Psoas muscle (tissue), 7 donors: ENCODE measurements at regions not wholly inside any gene's neighbourhood (a gene's known extent, or its start where the extent isn't known, plus 50 kb on each side); places are given as distances from the start of the nearest gene placed in this dataset.

Experiments used
- ATAC-seq, 4 donors: fragments of 200-7000 bp; cut with Tn5 transposase; one replicate each; pipeline ENCODE4 v1.9.1; 2020; ENCODE audit warnings: moderate library complexity in 3 of 4, mild to moderate bottlenecking in 2 of 4
- DNase-seq, 2 donors: peaks; one replicate each; pipeline ENCODE4 v3.0.0-alpha.2; 2020
- H3K27ac ChIP-seq: fragments of 200-600 bp; one replicate; pipeline ENCODE4 v1.8.0; 2022
- H3K27me3 ChIP-seq, 3 donors: fragments of 200-600 bp in 1 of 3; one replicate each; pipeline versions ENCODE4 v1.6.1 to v1.8.0; 2013 to 2022; ENCODE audit warnings: low read length in 2 of 3, mild to moderate bottlenecking in 2 of 3, moderate library complexity in 1 of 3; ENCODE audit not compliant: insufficient read depth in 3 of 3
- H3K36me3 ChIP-seq, 2 donors: fragments of 200-600 bp in 1 of 2; one replicate each; pipeline versions ENCODE4 v1.6.1 to v1.8.0; 2013 to 2022; ENCODE audit warnings: low read depth in 1 of 2, mild to moderate bottlenecking in 1 of 2, moderate library complexity in 1 of 2; ENCODE audit not compliant: insufficient read depth in 1 of 2
- H3K4me1 ChIP-seq: fragments of 200-600 bp; one replicate; pipeline ENCODE4 v1.8.0; 2022
- H3K4me3 ChIP-seq: fragments of 200-600 bp; one replicate; pipeline ENCODE4 v1.8.0; 2022; ENCODE audit warnings: mild to moderate bottlenecking
- H3K9me3 ChIP-seq: fragments of 200-600 bp; one replicate; pipeline ENCODE4 v1.8.0; 2022
- WGBS, 3 donors: extraction: QIAGEN DNeasy Blood & Tissue Kit; methylation state at CpG; one replicate each; pipeline versions ENCODE4 v1.1.6 to v1.1.7; 2013; 5-methylcytosine and 5-hydroxymethylcytosine counted together
- intact Hi-C, 2 donors: fragments of 100-400 bp; cut with DNase I; formaldehyde crosslinking; loops; one replicate each; pipeline versions ENCODE4 v1.11.0 to v1.14.2; 2022
- TF ChIP-seq, protein P1 (sequence below): fragments of 200-600 bp; IDR thresholded peaks from one replicate; pipeline ENCODE4 v1.8.0; 2022; ENCODE audit warnings: antibody characterized with exemption
- donor health status: healthy with polysubstance abuse.
- donor health status: DM: no; HTN: no; CAD: no; lungs with moderate emphysema.
- donor health status: Bipolar disorder and iron deficiency.
- donor health status: healthy.
- donor health status: DM: yes; HTN: yes; CAD: no.
- donor health status: DM: no; HTN: no; CAD: no.
- donor health status: DM: yes; HTN: yes; CAD: no.

- 87 to 92% (median 90%) methylated on average over 7 of the region's 7 CpGs for WGBS, 3 donors
- intact Hi-C loops: no loop called here
- Histone ChIP-seq H3K36me3 (no peaks in the 10 kb centered on the region), H3K27ac (no peak overlapping the region), H3K9me3 (no peaks in the 10 kb centered on the region), H3K4me1 (peaks cover 4% of the 10 kb centered on the region), H3K4me3 (no peak overlapping the region), H3K27me3 (no peaks in the 10 kb centered on the region)
- TF ChIP-seq, protein P1, sequence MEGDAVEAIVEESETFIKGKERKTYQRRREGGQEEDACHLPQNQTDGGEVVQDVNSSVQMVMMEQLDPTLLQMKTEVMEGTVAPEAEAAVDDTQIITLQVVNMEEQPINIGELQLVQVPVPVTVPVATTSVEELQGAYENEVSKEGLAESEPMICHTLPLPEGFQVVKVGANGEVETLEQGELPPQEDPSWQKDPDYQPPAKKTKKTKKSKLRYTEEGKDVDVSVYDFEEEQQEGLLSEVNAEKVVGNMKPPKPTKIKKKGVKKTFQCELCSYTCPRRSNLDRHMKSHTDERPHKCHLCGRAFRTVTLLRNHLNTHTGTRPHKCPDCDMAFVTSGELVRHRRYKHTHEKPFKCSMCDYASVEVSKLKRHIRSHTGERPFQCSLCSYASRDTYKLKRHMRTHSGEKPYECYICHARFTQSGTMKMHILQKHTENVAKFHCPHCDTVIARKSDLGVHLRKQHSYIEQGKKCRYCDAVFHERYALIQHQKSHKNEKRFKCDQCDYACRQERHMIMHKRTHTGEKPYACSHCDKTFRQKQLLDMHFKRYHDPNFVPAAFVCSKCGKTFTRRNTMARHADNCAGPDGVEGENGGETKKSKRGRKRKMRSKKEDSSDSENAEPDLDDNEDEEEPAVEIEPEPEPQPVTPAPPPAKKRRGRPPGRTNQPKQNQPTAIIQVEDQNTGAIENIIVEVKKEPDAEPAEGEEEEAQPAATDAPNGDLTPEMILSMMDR: no peak
- DNase-seq (no peak), ATAC-seq (no peak)
Observed at GRCh38 chr12:93166541-93167307, 211.0 kb upstream of the NUDT4 start.

GRCh38 chr12:93167331-93167730, 210.4 kb upstream of the NUDT4 start:
- H3K4me3 ChIP-seq: peak overlapping the region; percentile 70
- H3K36me3 ChIP-seq: no peaks in the 10 kb centered on the region
- 40 to 78% (median 50%) methylated on average over 2 of the region's 2 CpGs for WGBS, 3 donors
- no peak for DNase-seq
- H3K27me3 ChIP-seq: no peaks in the 10 kb centered on the region
- no peak for ATAC-seq
- H3K27ac ChIP-seq: no peak overlapping the region
- no peaks in the 10 kb centered on the region for H3K9me3 ChIP-seq
- TF ChIP-seq, protein P1: no peak
- no peaks in the 10 kb centered on the region for H3K4me1 ChIP-seq
- intact Hi-C loops: no loop called here

- TF ChIP-seq, protein P1: no peak
- 6 to 14% (median 7%) methylated on average over 16 of the region's 16 CpGs for WGBS, 3 donors
- Histone ChIP-seq H3K4me3 (peak overlapping the region; percentile 70), H3K36me3 (no peaks in the 10 kb centered on the region), H3K9me3 (no peaks in the 10 kb centered on the region), H3K27ac (peak overlapping the region; percentile 40), H3K27me3 (no peaks in the 10 kb centered on the region), H3K4me1 (peaks cover 4% of the 10 kb centered on the region)
- no peak for DNase-seq
- peak in 2 of 4 donors; percentile 53 to 67 for ATAC-seq
- intact Hi-C loops: no loop called here
Observed at GRCh38 chr12:93167841-93168492, 209.8 kb upstream of the NUDT4 start.

DNA sequence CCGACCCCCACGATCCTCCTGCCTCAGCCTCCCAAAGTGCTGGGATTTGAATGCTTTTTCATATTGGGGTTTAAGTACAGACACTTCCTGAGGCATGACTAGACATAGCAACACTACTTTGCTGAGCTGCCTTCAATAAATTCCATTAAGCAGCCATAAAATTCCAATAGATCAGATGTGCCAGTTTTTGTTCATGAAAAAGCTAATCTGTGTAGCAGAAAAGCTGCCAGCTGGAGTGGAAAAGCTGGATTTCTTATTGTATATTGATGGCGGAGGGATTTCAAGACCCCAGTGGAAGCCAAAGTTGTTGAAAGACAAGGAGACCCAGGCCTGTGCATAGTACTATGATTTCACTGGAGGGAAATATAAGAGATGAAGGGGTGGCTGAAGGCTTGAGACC, 209.0 kb upstream of the NUDT4 start:
- ATAC-seq: no peak
- Histone ChIP-seq H3K36me3 (no peaks in the 10 kb centered on the region), H3K4me3 (peak overlapping the region; percentile 70), H3K27ac (no peak overlapping the region), H3K4me1 (peaks cover 11% of the 10 kb centered on the region), H3K9me3 (no peaks in the 10 kb centered on the region), H3K27me3 (no peaks in the 10 kb centered on the region)
- intact Hi-C loops: no loop called here
- WGBS, 3 donors: 90 to 98% (median 91%) methylated on average over 3 of the region's 3 CpGs
- TF ChIP-seq, protein P1: no peak
- no peak for DNase-seq
